Activated CD4-positive, alpha-beta T cell treated with anti-CD3 and anti-CD28 coated beads for 36 hours (primary cell): ENCODE measurements at regions not wholly inside any gene's neighbourhood (a gene's known extent, or its start where the extent isn't known, plus 50 kb on each side); places are given as distances from the start of the nearest gene placed in this dataset.
"Not testable (repeated sequence)": the region's sequence is repeated elsewhere in the genome, so short reads cannot be mapped to it uniquely, and the experiment has no call there.

Experiments used
- ATAC-seq: fragments of 200-7000 bp; cut with Tn5 transposase; one replicate; pipeline ENCODE4 v1.10.0; 2021; ENCODE audit warnings: mild to moderate bottlenecking, moderate library complexity
- CTCF ChIA-PET: fragments of 350-600 bp; sonication (Branson Sonifier 250); formaldehyde crosslinking; loops from one replicate; lab custom pipeline; 2021; ENCODE audit warnings: antibody characterized with exemption; lab: Charles Lee
- POLR2A ChIA-PET: fragments of 350-600 bp; sonication (Branson Sonifier 250); formaldehyde crosslinking; loops from one replicate; lab custom pipeline; 2021; ENCODE audit warnings: antibody characterized with exemption, inconsistent platforms; lab: Charles Lee
- DNase-seq: peaks from one replicate; pipeline ENCODE4 v3.0.0-alpha.2; 2020
- H3K27ac Mint-ChIP-seq: one replicate; pipeline ENCODE4 v1.8.0; 2021; ENCODE audit warnings: mixed read lengths
- H3K27me3 Mint-ChIP-seq: one replicate; pipeline ENCODE4 v1.8.0; 2021; ENCODE audit warnings: mixed read lengths
- H3K36me3 Mint-ChIP-seq: one replicate; pipeline ENCODE4 v1.8.0; 2021; ENCODE audit warnings: low read depth, mixed read lengths
- H3K4me1 Mint-ChIP-seq: one replicate; pipeline ENCODE4 v1.8.0; 2021; ENCODE audit warnings: mixed read lengths
- H3K4me3 Mint-ChIP-seq: one replicate; pipeline ENCODE4 v1.8.0; 2021; ENCODE audit warnings: mild to moderate bottlenecking, moderate library complexity, mixed read lengths
- H3K9me3 Mint-ChIP-seq: one replicate; pipeline ENCODE4 v1.8.0; 2021; ENCODE audit warnings: low read depth, mixed read lengths
- intact Hi-C, 2 experiments: fragments of 100-400 bp; cut with DNase I in 1 of 2; cut with micrococcal nuclease in 1 of 2; formaldehyde crosslinking; loops; one replicate each; pipeline versions ENCODE4 v1.14.2 to v1.15.1; 2022 to 2024; cut with DNase I, micrococcal nuclease

- H3K4me3 Mint-ChIP-seq, POLR2A ChIA-PET, H3K27ac Mint-ChIP-seq, ATAC-seq, H3K36me3 Mint-ChIP-seq, CTCF ChIA-PET, intact Hi-C loops, H3K9me3 Mint-ChIP-seq, H3K4me1 Mint-ChIP-seq, DNase-seq: not testable (repeated sequence)
- peaks cover 15% of the 10 kb centered on the region for H3K27me3 Mint-ChIP-seq
These were observed 94.3 kb upstream of the HMX1 start for GRCh38 chr4:8965896-8966295.

GRCh38 chr4:8964201-8964788 lies 92.7 kb upstream of the HMX1 start:
- peak; percentile 38 for DNase-seq
- intact Hi-C loops, H3K4me3 Mint-ChIP-seq, H3K4me1 Mint-ChIP-seq, ATAC-seq, H3K36me3 Mint-ChIP-seq, CTCF ChIA-PET, H3K27ac Mint-ChIP-seq, POLR2A ChIA-PET, H3K9me3 Mint-ChIP-seq: not testable (repeated sequence)
- H3K27me3 Mint-ChIP-seq = peaks cover 15% of the 10 kb centered on the region

DNA sequence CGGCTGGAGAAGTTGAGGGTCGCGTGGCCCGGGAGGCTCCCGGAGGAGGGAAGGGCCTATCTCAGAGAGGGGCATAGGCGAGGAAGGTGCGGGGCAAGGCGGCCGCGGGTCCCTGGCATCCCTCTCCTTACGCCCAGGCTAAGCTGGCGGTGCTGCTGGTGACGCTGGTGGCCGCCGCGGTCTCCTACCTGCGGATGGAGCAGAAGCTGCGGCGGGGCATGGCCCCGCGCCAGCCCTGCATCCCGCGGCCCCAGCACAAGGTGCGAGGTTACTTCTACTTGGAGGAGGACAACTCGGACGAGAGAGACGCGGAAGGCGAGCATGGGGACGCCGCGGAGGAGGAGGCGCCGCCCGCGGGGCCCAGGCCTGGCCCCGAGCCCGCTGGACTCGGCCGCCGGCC lies 91.9 kb upstream of the HMX1 start:
- POLR2A ChIA-PET, CTCF ChIA-PET: not testable (repeated sequence)

GRCh38 chr4:8961343-8961742 lies 89.7 kb upstream of the HMX1 start:
- H3K9me3 Mint-ChIP-seq, H3K4me1 Mint-ChIP-seq, ATAC-seq, H3K27ac Mint-ChIP-seq, POLR2A ChIA-PET, intact Hi-C loops, H3K36me3 Mint-ChIP-seq, H3K4me3 Mint-ChIP-seq: not testable (repeated sequence)
- CTCF ChIA-PET = interaction anchor here (0.6 kb wide), 1 partner anchor 164 kb away, joined by 4 read pairs; no protein-coding TSS in a partner anchor
- H3K27me3 Mint-ChIP-seq = peaks cover 18% of the 10 kb centered on the region
- DNase-seq = peak; percentile 86

More for the DNA sequence above, 91.9 kb upstream of the HMX1 start:
- H3K36me3 Mint-ChIP-seq, H3K4me3 Mint-ChIP-seq, H3K9me3 Mint-ChIP-seq, intact Hi-C loops, H3K4me1 Mint-ChIP-seq, H3K27ac Mint-ChIP-seq, DNase-seq, ATAC-seq: not testable (repeated sequence)
- H3K27me3 Mint-ChIP-seq = peaks cover 15% of the 10 kb centered on the region

- CTCF ChIA-PET, POLR2A ChIA-PET, H3K36me3 Mint-ChIP-seq, H3K4me1 Mint-ChIP-seq, intact Hi-C loops, H3K27ac Mint-ChIP-seq, ATAC-seq, H3K4me3 Mint-ChIP-seq, H3K9me3 Mint-ChIP-seq, DNase-seq: not testable (repeated sequence)
- H3K27me3 Mint-ChIP-seq = peaks cover 14% of the 10 kb centered on the region
These were observed 87.8 kb upstream of the HMX1 start for GRCh38 chr4:8959471-8959870.

DNA sequence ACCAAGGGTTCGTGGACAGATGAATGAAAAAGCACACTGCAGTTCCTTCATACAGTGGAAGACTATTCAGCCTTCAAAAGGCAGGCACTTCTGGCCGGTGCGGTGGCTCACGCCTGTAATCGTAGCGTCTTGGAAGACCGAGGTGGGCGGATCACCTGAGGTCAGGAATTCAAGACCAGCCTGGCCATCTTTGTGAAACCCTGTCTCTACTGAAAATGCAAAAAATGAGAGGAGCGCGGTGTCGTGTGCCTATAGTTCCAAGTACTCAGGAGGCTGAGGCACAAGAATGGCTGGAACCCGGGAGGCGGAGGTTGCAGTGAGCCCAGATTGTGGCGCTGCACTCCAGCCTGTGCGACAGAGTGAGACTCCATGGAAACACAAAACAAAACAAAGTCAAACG lies 82.4 kb upstream of the HMX1 start:
- H3K27me3 Mint-ChIP-seq, DNase-seq, H3K4me3 Mint-ChIP-seq, H3K36me3 Mint-ChIP-seq, H3K4me1 Mint-ChIP-seq, CTCF ChIA-PET, H3K27ac Mint-ChIP-seq, H3K9me3 Mint-ChIP-seq, ATAC-seq, POLR2A ChIA-PET: not testable (repeated sequence)
- intact Hi-C loops = loop anchor here in 1 of 2 experiments (5.0 kb wide), 1 partner anchor 528 kb away; no protein-coding TSS in a partner anchor

DNA sequence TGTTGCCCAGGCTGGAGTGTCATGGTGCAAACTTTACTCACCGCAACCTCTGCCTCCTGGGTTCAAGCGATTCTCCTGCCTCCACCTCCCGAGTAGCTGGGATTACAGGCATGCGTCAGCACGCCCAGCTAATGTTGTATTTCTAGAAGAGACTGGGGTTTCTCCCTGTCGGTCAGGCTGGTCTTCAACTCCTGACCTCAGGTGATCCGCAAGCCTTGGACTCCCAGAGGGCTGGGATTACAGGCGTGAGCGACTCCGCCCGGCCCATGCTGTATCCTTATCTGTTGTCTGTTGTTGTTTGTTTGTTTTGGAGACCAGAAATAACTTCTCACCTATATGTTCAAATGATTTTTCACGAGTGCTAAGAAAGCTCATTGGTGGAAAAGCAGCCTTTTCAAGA lies 81.2 kb upstream of the HMX1 start:
- H3K27me3 Mint-ChIP-seq, ATAC-seq, H3K36me3 Mint-ChIP-seq, H3K4me1 Mint-ChIP-seq, H3K4me3 Mint-ChIP-seq, CTCF ChIA-PET, H3K27ac Mint-ChIP-seq, DNase-seq, H3K9me3 Mint-ChIP-seq: not testable (repeated sequence)
- intact Hi-C loops = loop anchor here in 1 of 2 experiments (5.0 kb wide), 1 partner anchor 530 kb away; no protein-coding TSS in a partner anchor
- POLR2A ChIA-PET = interaction anchor here (0.6 kb wide), 1 partner anchor 198 kb away, joined by 6 read pairs; no protein-coding TSS in a partner anchor

GRCh38 chr4:8952109-8952508 lies 80.5 kb upstream of the HMX1 start:
- H3K27ac Mint-ChIP-seq, H3K4me3 Mint-ChIP-seq, ATAC-seq, CTCF ChIA-PET, DNase-seq, H3K9me3 Mint-ChIP-seq, H3K27me3 Mint-ChIP-seq, H3K36me3 Mint-ChIP-seq, H3K4me1 Mint-ChIP-seq: not testable (repeated sequence)
- POLR2A ChIA-PET = interaction anchor here (0.6 kb wide), 1 partner anchor 197 kb away, joined by 6 read pairs; no protein-coding TSS in a partner anchor
- intact Hi-C loops = loop anchor here in 1 of 2 experiments (5.0 kb wide), 1 partner anchor 530 kb away; no protein-coding TSS in a partner anchor

DNA sequence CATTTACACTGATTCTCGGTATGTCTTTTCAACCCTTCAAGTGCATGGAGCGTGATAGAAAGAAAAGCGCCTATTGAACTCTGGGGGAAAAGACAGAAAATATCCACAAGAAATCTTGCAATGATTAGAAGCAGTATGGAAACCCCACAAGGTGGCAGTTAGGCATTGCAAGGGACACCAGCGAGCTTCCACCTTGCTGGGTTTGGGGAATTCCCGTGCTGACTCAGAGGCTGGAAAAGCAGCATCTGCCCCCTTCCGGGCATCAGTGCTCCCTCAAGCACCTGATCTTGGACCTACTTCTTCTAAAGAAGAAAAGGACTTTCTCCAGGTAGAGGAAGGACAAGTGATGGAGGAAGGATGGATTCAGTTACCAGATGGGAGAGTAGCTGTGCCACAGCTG lies 73.9 kb upstream of the HMX1 start:
- DNase-seq, intact Hi-C loops, H3K36me3 Mint-ChIP-seq, H3K27me3 Mint-ChIP-seq, POLR2A ChIA-PET, H3K4me3 Mint-ChIP-seq, H3K27ac Mint-ChIP-seq, CTCF ChIA-PET, ATAC-seq, H3K9me3 Mint-ChIP-seq, H3K4me1 Mint-ChIP-seq: not testable (repeated sequence)

DNA sequence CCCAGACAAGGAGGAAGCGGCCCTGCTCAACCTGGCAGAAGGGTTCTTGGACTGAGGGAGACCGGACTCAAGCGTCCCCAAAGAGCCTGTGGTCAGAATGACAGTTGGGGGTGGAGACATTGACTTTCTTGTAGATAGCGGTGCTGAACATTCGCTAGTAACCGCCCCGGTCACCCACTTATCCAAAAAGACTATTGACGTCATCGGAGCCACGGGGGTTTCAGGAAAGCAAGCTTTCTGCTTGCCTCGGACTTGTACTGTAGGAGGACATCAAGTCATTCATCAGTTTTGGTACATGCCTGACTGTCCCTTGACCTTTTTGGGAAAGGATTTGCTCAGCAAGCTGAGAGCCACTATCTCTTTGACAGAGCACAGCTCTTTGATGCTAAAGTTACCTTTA lies 71.7 kb upstream of the HMX1 start:
- ATAC-seq, H3K4me1 Mint-ChIP-seq, H3K36me3 Mint-ChIP-seq, DNase-seq, H3K27ac Mint-ChIP-seq, H3K9me3 Mint-ChIP-seq, H3K4me3 Mint-ChIP-seq, H3K27me3 Mint-ChIP-seq, POLR2A ChIA-PET, intact Hi-C loops: not testable (repeated sequence)
- CTCF ChIA-PET = interaction anchor here (0.5 to 0.8 kb wide), 3 partner anchors 48 to 1520 kb away, joined by 3 read pairs; no protein-coding TSS in a partner anchor

DNA sequence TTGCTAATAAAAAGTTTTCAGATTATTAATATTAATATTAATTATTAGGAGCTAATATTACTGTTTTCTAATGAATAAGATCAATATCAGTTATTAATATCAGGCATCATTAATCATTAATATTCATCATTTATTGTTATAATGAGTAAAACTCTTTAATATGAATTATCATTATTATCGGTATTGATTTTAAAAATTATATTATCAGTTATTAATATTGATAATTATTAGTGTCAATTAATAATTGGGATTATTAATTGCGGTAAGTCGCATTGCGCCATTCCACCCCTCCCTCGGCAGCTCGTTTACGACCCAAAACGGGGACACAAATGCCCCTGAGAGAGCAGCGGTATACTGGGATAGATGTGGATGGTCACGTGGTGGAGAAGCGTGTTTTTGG lies 70.4 kb upstream of the HMX1 start:
- H3K4me1 Mint-ChIP-seq, H3K9me3 Mint-ChIP-seq, POLR2A ChIA-PET, H3K4me3 Mint-ChIP-seq, H3K36me3 Mint-ChIP-seq, H3K27me3 Mint-ChIP-seq, ATAC-seq, intact Hi-C loops, DNase-seq, H3K27ac Mint-ChIP-seq: not testable (repeated sequence)
- CTCF ChIA-PET = interaction anchor here (0.8 kb wide), 1 partner anchor 18 kb away, joined by 3 read pairs; no protein-coding TSS in a partner anchor

- H3K36me3 Mint-ChIP-seq, POLR2A ChIA-PET, intact Hi-C loops, H3K27me3 Mint-ChIP-seq, DNase-seq, ATAC-seq, H3K27ac Mint-ChIP-seq, H3K9me3 Mint-ChIP-seq, H3K4me1 Mint-ChIP-seq, H3K4me3 Mint-ChIP-seq, CTCF ChIA-PET: not testable (repeated sequence)
These were observed 69.8 kb upstream of the HMX1 start for GRCh38 chr4:8941492-8941805.
